Heart right ventricle (tissue), 16 donors: ENCODE measurements at regions not wholly inside any gene's neighbourhood (a gene's known extent, or its start where the extent isn't known, plus 50 kb on each side); places are given as distances from the start of the nearest gene placed in this dataset.

ENCODE experiments used
- ATAC-seq, 8 donors: fragments of 200-7000 bp; cut with Tn5 transposase; one replicate each; pipeline ENCODE4 v1.9.1; 2020; ENCODE audit warnings: mild to moderate bottlenecking in 8 of 8, moderate library complexity in 8 of 8, moderate number of reproducible peaks in 1 of 8
- DNase-seq, 2 donors: peaks; one replicate each; pipeline ENCODE4 v3.0.0-alpha.2; 2020
- H3K27ac ChIP-seq, 10 donors: fragments of 200-600 bp; sonication (generic) in 2 of 10; one replicate each; pipeline versions ENCODE4 v1.5.0 to v1.8.0; 2020 to 2022; ENCODE audit warnings: mild to moderate bottlenecking in 3 of 10
- H3K27me3 ChIP-seq, 7 donors: fragments of 200-600 bp; one replicate each; pipeline ENCODE4 v1.8.0; 2021 to 2022; ENCODE audit warnings: mild to moderate bottlenecking in 2 of 7
- H3K36me3 ChIP-seq, 9 donors: fragments of 200-600 bp; sonication (generic) in 1 of 9; one replicate each; pipeline versions ENCODE4 v1.5.0 to v1.8.0; 2020 to 2022; ENCODE audit warnings: mild to moderate bottlenecking in 2 of 9
- H3K4me1 ChIP-seq, 9 donors: fragments of 200-600 bp; sonication (generic) in 1 of 9; one replicate each; pipeline versions ENCODE4 v1.5.0 to v1.8.0; 2020 to 2022; ENCODE audit warnings: mild to moderate bottlenecking in 4 of 9
- H3K4me3 ChIP-seq, 10 donors: fragments of 200-600 bp; sonication (generic) in 2 of 10; one replicate each; pipeline versions ENCODE4 v1.5.0 to v1.8.0; 2020 to 2022; ENCODE audit warnings: mild to moderate bottlenecking in 7 of 10, moderate library complexity in 2 of 10
- H3K9me3 ChIP-seq, 11 donors: fragments of 200-600 bp in 10 of 11; sonication (generic) in 2 of 11; one replicate each; pipeline versions ENCODE4 v1.5.0 to v1.8.0; 2013 to 2022; ENCODE audit warnings: mild to moderate bottlenecking in 2 of 11, control low read depth in 1 of 11, moderate library complexity in 1 of 11
- CTCF ChIP-seq, 9 donors: fragments of 200-600 bp; sonication (generic) in 2 of 9; IDR thresholded peaks; one replicate each; pipeline versions ENCODE4 v1.5.0 to v1.8.0; 2021 to 2022; ENCODE audit warnings: antibody characterized with exemption in 9 of 9, mild to moderate bottlenecking in 5 of 9, moderate library complexity in 1 of 9
- WGBS, 2 donors: extraction: QIAGEN DNeasy Blood & Tissue Kit; methylation state at CpG; one replicate each; pipeline ENCODE4 v1.1.7; 2013; ENCODE audit warnings: inconsistent platforms in 1 of 2; 5-methylcytosine and 5-hydroxymethylcytosine counted together
- intact Hi-C, 10 donors: fragments of 100-400 bp; cut with DNase I; formaldehyde crosslinking; loops; one replicate each; pipeline versions ENCODE4 v1.11.1 to v1.14.2; 2022
- donor health status: Arrhythmogenic right ventricular cardiomyopathy.
- donor health status: ischemic (EF 13 %, LVEDD 7.1; RV severe dilation, severe dysfunction).
- donor health status: healthy with polysubstance abuse.
- donor health status: DM: no; HTN: yes; CAD: no.
- donor health status: DM: no; HTN: no; CAD: no.
- donor health status: ischemic (EF 25% LVEDD 6.9; RV normal size, moderate dysfunction).
- donor health status: ischemic (EF 25% LVEDD 5.7; RV mildly dilated, moderate dysfunction).
- donor health status: healthy.
- donor health status: DM: yes; HTN: yes; CAD: no.
- donor health status: Ischemic cardiomyopathy.
- donor health status: ischemic (EF 35%, LVEDD 5.7; RV mildly dilated, moderate dysfunction).
- donor health status: nonischemic (EF 11% LVEDD 7.7; RV severe dilation, severe dysfunction).
- donor health status: DM: yes; HTN: yes; CAD: no.
- donor health status: PGD.
- donor health status: ischemic (EF 29% LVEDD 5.4; RV normal size, mild dysfunction).
- donor health status: nonischemic (EF 23%, LVEDD 6.1; RV moderate dilation, normal function).

- intact Hi-C loops, result no loop called here
- H3K4me3 ChIP-seq, result no peak overlapping the region
- H3K4me1 ChIP-seq, result no peaks in the 10 kb centered on the region
- H3K9me3 ChIP-seq, result peaks cover 0 to 9% (median 0%) of the 10 kb centered on the region in 11 donors
- no peak for TF ChIP-seq CTCF (IDR thresholded peaks at IDR 0.05)
- no peak overlapping the region for H3K27ac ChIP-seq
- DNase-seq (no peak), ATAC-seq (no peak)
- no peaks in the 10 kb centered on the region for H3K36me3 ChIP-seq
- 82% methylated on average over 5 of the region's 5 CpGs for WGBS, 2 donors
- H3K27me3 ChIP-seq, result no peaks in the 10 kb centered on the region
Observed at GRCh38 chr3:67715971-67716370, 61.6 kb upstream of the SUCLG2 start.

GRCh38 chr3:67713764-67714469 lies 59.5 kb upstream of the SUCLG2 start:
- Histone ChIP-seq H3K4me1 (no peaks in the 10 kb centered on the region), H3K27ac (no peak overlapping the region), H3K36me3 (no peaks in the 10 kb centered on the region), H3K4me3 (no peak overlapping the region), H3K27me3 (no peaks in the 10 kb centered on the region), H3K9me3 (no peaks in the 10 kb centered on the region)
- DNase-seq, result no peak
- intact Hi-C loops, result no loop called here
- no peak for ATAC-seq
- no peak for TF ChIP-seq CTCF (IDR thresholded peaks at IDR 0.05)
- WGBS, 2 donors, result 61 to 70% methylated on average over 3 of the region's 3 CpGs

- H3K9me3 ChIP-seq, result no peaks in the 10 kb centered on the region
- no peak for ATAC-seq
- no peak overlapping the region for H3K27ac ChIP-seq
- no peaks in the 10 kb centered on the region for H3K36me3 ChIP-seq
- no peak for TF ChIP-seq CTCF (IDR thresholded peaks at IDR 0.05)
- no peaks in the 10 kb centered on the region for H3K27me3 ChIP-seq
- no peak for DNase-seq
- no peak overlapping the region for H3K4me3 ChIP-seq
- intact Hi-C loops, result no loop called here
- no peaks in the 10 kb centered on the region for H3K4me1 ChIP-seq
Observed at GRCh38 chr3:67712259-67712658, 57.8 kb upstream of the SUCLG2 start.

GRCh38 chr3:67710396-67710795 lies 56.0 kb upstream of the SUCLG2 start:
- H3K36me3 ChIP-seq, result no peaks in the 10 kb centered on the region
- no peak overlapping the region for H3K4me3 ChIP-seq
- DNase-seq (no peak), ATAC-seq (no peak)
- H3K4me1 ChIP-seq, result no peaks in the 10 kb centered on the region
- no peaks in the 10 kb centered on the region for H3K27me3 ChIP-seq
- no peak overlapping the region for H3K27ac ChIP-seq
- no peak for TF ChIP-seq CTCF (IDR thresholded peaks at IDR 0.05)
- H3K9me3 ChIP-seq, result no peaks in the 10 kb centered on the region
- intact Hi-C loops, result no loop called here
